BLaER1 treated with 17β-estradiol and CSF1 and Interleukin-3, amounts not matched to agents 10 nM and 100 nM (cell line): ENCODE measurements at regions not wholly inside any gene's neighbourhood (a gene's known extent, or its start where the extent isn't known, plus 50 kb on each side); places are given as distances from the start of the nearest gene placed in this dataset.
"Not testable (repeated sequence)": the region's sequence is repeated elsewhere in the genome, so short reads cannot be mapped to it uniquely, and the experiment has no call there.

ENCODE experiments used
- H3K27ac ChIP-seq, 11 experiments: shearing (Covaris generic); formaldehyde crosslinking; 2 replicates each; pipeline ENCODE4 v1.8.1; 2022
- H3K27me3 ChIP-seq, 11 experiments: shearing (Covaris generic); formaldehyde crosslinking; 2 replicates each; pipeline ENCODE4 v1.8.1; 2022
- H3K36me3 ChIP-seq, 11 experiments: shearing (Covaris generic); formaldehyde crosslinking; 2 replicates each; pipeline ENCODE4 v1.8.1; 2022
- H3K4me1 ChIP-seq, 10 experiments: shearing (Covaris generic); formaldehyde crosslinking; 2 replicates each; pipeline ENCODE4 v1.8.1; 2022
- H3K4me2 ChIP-seq, 11 experiments: shearing (Covaris generic); formaldehyde crosslinking; 2 replicates each; pipeline ENCODE4 v1.8.1; 2022
- H3K4me3 ChIP-seq, 10 experiments: shearing (Covaris generic); formaldehyde crosslinking; 2 replicates each; pipeline ENCODE4 v1.8.1; 2022
- H3K9ac ChIP-seq, 11 experiments: shearing (Covaris generic); formaldehyde crosslinking; 2 replicates each; pipeline ENCODE4 v1.8.1; 2022
- H3K9me3 ChIP-seq, 11 experiments: shearing (Covaris generic); formaldehyde crosslinking; replicated peaks in 1 of 11; 2 replicates each; pipeline ENCODE4 v1.8.1; 2022
- H4K20me1 ChIP-seq, 11 experiments: shearing (Covaris generic); formaldehyde crosslinking; 2 replicates each; pipeline ENCODE4 v1.8.1; 2022
- Cebpa-rat ChIP-seq, 11 experiments: shearing (Covaris generic); IDR thresholded peaks; 2 replicates each; pipeline ENCODE4 v1.8.1; 2022

DNA sequence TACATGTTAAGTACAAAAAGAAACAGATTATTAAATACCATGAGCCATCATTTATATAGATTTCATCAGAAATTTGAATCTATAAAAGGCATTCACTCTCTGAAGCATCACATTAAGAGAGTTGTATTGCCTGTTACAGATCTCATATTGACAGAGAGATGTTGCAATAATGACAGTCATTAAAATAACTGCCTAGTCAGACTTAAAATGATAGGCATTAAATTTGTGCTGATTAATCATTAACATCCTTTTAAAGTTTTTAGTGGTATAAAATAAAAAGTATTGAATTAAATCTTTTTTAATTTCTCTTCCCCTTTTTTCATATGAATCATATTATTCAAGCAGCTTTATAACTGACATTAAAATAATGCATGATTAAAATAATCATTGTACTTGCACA is 404.9 kb upstream of the FAM174A start:
- H3K36me3 ChIP-seq = no peaks in the 10 kb centered on the region
- no peaks in the 10 kb centered on the region for H3K9me3 ChIP-seq
- no peaks in the 10 kb centered on the region for H4K20me1 ChIP-seq
- H3K4me3 ChIP-seq = no peak overlapping the region
- H3K27me3 ChIP-seq = no peaks in the 10 kb centered on the region
- no peak overlapping the region; a peak in 2 of 22 replicates for H3K4me2 ChIP-seq
- no peak overlapping the region for H3K9ac ChIP-seq
- H3K4me1 ChIP-seq = peaks cover 0 to 17% (median 8%) of the 10 kb centered on the region in 10 experiments; a peak in 10 of 20 replicates
- no peak overlapping the region for H3K27ac ChIP-seq
- no peak for TF ChIP-seq Cebpa-rat (IDR thresholded peaks at IDR 0.05)

DNA sequence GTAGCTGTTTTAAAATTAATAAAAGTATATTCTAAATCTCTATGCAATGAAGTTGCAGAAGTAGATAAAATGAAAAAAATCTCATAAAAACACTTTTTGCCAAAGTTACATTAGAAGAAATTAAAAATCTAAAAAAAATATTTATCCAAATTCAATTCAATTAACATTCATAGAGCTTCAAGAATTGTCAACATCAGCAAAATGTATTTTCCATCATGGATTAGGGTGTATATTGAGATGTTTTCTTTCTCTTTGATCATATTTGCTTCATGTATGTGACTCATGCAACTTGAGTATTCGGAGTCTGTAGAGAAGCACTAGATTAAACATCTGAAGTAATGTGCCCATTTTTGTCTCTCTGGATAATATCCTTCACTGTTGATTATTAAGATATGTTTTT is 415.3 kb upstream of the FAM174A start:
- Histone ChIP-seq H3K27me3 (no peaks in the 10 kb centered on the region), H3K4me3 (no peak overlapping the region), H3K4me2 (no peak overlapping the region), H3K9me3 (no peaks in the 10 kb centered on the region), H4K20me1 (no peaks in the 10 kb centered on the region), H3K9ac (no peak overlapping the region), H3K36me3 (no peaks in the 10 kb centered on the region), H3K4me1 (no peaks in the 10 kb centered on the region), H3K27ac (no peak overlapping the region)
- TF ChIP-seq Cebpa-rat (IDR thresholded peaks at IDR 0.05) = no peak

DNA sequence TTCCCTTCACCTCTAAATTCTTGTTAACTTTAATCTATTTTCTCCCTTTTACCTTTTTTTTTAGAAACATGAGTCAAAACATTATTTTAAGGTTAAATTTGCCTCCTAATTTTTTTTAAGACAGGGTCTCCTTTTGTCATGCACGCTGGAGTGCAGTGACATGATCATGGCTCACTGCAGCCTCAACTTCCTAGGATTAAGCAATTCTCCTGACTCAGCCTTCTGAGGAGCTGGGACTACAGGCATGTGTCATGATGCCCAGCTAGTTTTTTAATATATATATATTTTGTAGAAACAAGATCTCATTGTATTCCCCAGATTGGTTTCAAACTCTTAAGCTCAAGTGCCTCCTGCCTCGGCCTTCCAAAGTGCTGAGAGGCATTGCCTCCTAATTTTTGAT is 424.7 kb upstream of the FAM174A start:
- no peaks in the 10 kb centered on the region for H3K27me3 ChIP-seq
- H3K4me3 ChIP-seq = no peak overlapping the region
- peaks cover 18 to 35% (median 26%) of the 10 kb centered on the region in 11 experiments for H3K9me3 ChIP-seq
- no peak overlapping the region for H3K9ac ChIP-seq
- no peaks in the 10 kb centered on the region for H3K36me3 ChIP-seq
- H3K4me2 ChIP-seq = no peak overlapping the region
- H4K20me1 ChIP-seq = no peaks in the 10 kb centered on the region
- TF ChIP-seq Cebpa-rat (IDR thresholded peaks at IDR 0.05) = no peak
- H3K4me1 ChIP-seq = no peaks in the 10 kb centered on the region
- no peak overlapping the region for H3K27ac ChIP-seq

DNA sequence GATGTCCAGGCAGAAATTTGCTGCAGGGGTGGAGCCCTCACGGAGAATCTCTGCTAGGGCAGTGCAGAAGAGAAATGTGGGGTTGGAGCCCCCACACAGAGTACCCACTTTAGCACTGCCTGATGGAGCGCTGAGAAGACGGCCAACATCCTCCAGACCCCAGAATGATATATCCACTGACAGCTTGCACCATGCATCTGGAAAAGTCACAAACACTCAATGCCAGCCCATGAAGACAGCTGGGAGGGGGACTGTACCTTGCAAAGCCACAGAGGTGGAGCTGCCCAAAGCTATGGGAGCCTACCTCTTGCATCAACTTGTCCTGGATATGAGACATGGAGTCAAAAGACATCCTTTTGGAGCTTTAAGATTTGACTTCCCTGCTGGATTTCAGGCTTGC is 426.3 kb upstream of the FAM174A start:
- Histone ChIP-seq H3K9me3 (peaks cover 18 to 35% (median 26%) of the 10 kb centered on the region in 11 experiments), H3K36me3 (no peaks in the 10 kb centered on the region), H3K9ac (no peak overlapping the region), H3K27me3 (no peaks in the 10 kb centered on the region), H3K4me3 (no peak overlapping the region), H3K4me2 (no peak overlapping the region), H3K27ac (no peak overlapping the region), H3K4me1 (no peaks in the 10 kb centered on the region), H4K20me1 (no peaks in the 10 kb centered on the region)
- no peak for TF ChIP-seq Cebpa-rat (IDR thresholded peaks at IDR 0.05)

DNA sequence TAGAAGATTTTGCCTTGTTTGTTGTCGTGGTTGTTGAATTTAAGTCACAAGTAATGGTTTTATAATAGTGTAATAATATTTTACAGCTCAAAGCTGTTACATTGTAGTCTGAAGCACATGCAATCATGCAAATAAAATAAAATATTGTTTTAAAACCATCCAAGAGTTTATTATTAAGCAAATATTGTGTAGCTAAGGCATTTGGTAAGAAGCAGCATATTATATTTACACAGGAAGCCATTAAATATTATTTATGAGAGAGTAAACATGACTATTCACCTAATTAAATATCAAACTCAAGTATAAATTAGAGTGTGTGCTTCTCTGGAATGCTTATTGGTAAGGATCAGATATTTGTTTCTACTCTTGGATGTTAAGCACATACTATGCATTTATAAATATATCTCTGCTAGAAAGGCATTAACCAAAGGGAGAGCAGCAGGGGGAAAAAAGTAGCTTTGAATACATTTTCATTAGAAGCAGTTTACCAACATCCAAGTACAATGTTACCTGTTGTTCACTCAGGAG is 431.5 kb upstream of the FAM174A start:
- not testable (repeated sequence) for H3K36me3 ChIP-seq, H4K20me1 ChIP-seq, H3K4me3 ChIP-seq, H3K4me1 ChIP-seq, H3K4me2 ChIP-seq, H3K27me3 ChIP-seq, H3K9ac ChIP-seq, H3K27ac ChIP-seq
- H3K9me3 ChIP-seq = peaks cover 8 to 14% (median 13%) of the 10 kb centered on the region in 11 experiments

DNA sequence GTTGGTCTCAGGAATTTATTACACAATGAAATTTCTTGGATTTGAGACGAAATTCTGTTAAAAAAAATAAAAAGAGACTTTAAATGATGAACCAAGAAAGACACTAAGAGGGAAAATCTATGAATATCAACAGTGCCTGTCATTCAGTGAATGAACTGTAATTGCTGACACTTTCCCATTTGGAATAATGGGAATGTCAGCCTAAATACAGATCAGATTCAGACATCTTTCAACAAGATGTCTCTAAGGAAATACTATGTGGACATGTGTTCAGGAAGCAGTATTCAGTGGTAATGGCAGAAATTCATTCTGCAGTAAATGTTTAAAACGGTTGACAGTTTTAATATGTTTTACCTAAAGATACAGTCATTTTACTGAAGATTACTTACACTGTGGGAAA is 433.7 kb upstream of the FAM174A start:
- H3K36me3 ChIP-seq, H3K27me3 ChIP-seq, H3K27ac ChIP-seq, H3K4me1 ChIP-seq, H4K20me1 ChIP-seq, H3K4me3 ChIP-seq, H3K9ac ChIP-seq, H3K4me2 ChIP-seq, H3K9me3 ChIP-seq: not testable (repeated sequence)

DNA sequence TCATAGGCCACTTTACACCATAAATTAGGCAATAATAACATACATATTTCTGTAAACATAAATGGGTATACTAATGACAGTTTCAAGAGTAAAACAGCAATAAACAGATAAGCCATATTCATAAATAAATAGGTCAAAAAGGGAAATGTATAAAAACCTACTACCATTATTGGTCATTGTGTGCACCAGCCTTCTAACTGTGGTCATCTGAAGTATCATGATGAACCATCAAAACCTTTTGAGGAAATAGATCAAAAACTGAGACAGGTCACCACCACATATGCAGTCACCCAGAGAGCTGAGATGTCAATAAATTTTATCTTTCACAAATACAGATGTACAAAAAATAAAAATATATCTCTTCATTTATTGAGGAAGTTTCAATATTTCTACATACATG is 438.8 kb upstream of the FAM174A start:
- H3K27me3 ChIP-seq, H3K27ac ChIP-seq, H3K9ac ChIP-seq, H3K4me3 ChIP-seq, H3K4me2 ChIP-seq, H3K36me3 ChIP-seq, H4K20me1 ChIP-seq, H3K4me1 ChIP-seq, H3K9me3 ChIP-seq: not testable (repeated sequence)

DNA sequence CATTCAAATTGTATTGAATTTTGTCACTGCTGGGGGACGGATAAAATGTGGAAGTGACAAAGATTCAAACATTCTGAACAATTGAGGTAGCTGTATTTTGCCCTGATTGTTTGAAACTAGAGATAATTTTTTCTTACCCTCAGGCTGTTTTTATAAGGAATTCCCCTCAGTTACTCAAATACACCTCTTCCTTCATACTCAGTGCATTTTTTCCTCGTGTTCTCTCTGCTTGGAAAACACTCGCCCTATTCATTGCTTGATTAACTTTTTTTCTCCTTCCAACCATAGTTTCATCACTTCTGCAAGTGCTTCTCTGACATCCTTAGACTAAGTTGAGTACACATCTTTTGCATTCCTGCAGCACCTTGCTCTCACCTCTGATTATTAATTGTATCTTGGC is 454.5 kb upstream of the FAM174A start:
- H4K20me1 ChIP-seq, H3K4me1 ChIP-seq, H3K27me3 ChIP-seq, H3K36me3 ChIP-seq, H3K4me2 ChIP-seq, H3K4me3 ChIP-seq, H3K9me3 ChIP-seq, H3K27ac ChIP-seq, H3K9ac ChIP-seq: not testable (repeated sequence)

DNA sequence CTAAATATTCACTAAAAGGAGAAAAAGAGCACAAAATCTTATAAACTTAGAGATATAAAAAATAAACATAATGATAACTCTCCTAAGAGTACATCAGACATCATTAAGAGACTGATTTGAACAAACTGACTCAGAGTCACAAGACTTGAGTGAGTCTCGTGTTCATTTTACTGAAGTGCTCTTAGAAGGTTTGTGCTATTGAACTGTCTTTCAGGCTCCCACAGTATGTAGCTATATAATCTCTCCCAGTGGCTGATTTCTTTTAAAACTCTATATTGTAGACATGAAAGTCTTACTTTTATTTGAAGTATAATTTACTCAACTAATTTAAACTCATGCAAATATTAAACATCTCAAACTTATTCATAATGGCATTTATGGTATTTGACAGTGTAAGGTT is 456.0 kb upstream of the FAM174A start:
- H3K9ac ChIP-seq, H3K27me3 ChIP-seq: not testable (repeated sequence)

DNA sequence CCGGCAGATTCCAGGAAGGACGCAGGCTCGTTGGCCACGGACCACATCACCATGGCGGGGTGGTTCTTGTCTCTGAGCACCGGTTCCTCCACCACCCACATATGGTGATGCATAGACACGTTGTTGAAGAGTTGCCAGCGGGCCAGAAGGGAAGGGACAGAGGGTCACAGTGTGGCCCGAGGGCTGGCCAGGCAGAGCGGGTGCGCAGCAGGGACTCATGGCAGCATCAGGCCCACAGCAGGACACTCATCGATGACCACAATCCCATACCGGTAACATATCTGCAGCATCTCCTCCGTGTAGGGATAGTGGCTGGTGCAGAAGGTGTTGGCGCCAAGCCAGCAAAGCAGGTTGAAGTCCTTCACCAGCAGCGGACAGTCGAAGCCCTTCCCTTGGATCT is 469.2 kb upstream of the FAM174A start:
- H3K4me3 ChIP-seq, H3K27ac ChIP-seq, H3K9ac ChIP-seq, H3K4me1 ChIP-seq, H3K27me3 ChIP-seq, H3K4me2 ChIP-seq, H3K36me3 ChIP-seq, H4K20me1 ChIP-seq, H3K9me3 ChIP-seq: not testable (repeated sequence)

More for the DNA sequence above, 456.0 kb upstream of the FAM174A start:
- H3K4me3 ChIP-seq, H3K4me2 ChIP-seq, H3K27ac ChIP-seq, H3K4me1 ChIP-seq, H4K20me1 ChIP-seq, H3K36me3 ChIP-seq, H3K9me3 ChIP-seq: not testable (repeated sequence)

DNA sequence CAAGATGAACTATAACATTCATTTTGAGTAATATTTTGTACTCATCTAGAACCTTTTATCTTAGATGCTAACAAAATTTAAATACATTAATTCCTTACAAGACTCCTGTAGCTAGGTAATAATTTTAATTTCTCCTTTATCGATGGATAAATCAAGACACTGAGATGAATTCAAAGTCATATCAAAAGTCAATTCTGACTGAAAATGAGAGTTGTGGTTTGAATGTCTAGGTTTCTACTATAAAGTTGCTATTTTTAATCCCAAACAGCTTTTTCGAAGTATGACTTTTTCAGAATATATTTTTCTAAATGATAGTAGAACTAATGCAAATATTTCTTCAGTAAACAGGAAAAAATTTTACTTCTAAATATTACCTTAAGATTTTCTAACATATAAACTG is 491.7 kb upstream of the FAM174A start:
- Histone ChIP-seq H3K27ac (no peak overlapping the region), H3K27me3 (no peaks in the 10 kb centered on the region), H3K9ac (no peak overlapping the region), H3K4me1 (no peaks in the 10 kb centered on the region), H3K9me3 (no peaks in the 10 kb centered on the region), H3K4me3 (no peak overlapping the region), H3K4me2 (no peak overlapping the region), H3K36me3 (no peaks in the 10 kb centered on the region), H4K20me1 (no peaks in the 10 kb centered on the region)
- TF ChIP-seq Cebpa-rat (IDR thresholded peaks at IDR 0.05) = no peak
